K562 (cell line): ENCODE measurements at regions not wholly inside any gene's neighbourhood (a gene's known extent, or its start where the extent isn't known, plus 50 kb on each side); places are given as distances from the start of the nearest gene placed in this dataset.

Experiments used
- ATAC-seq: fragments of 200-7000 bp; cut with Tn5 transposase; 3 replicates; pipeline ENCODE4 v1.9.1; 2020; ENCODE audit warnings: moderate library complexity
- BruUV-seq: library from RNA; stranded (reverse); fragments of 400-500 nt; replicated peaks from 2 replicates; lab custom pipeline; 2021; lab: Mats Ljungman, UMichigan
- CTCF ChIA-PET: fragments of 300-600 bp; formaldehyde crosslinking; extraction: SDS; loops from one replicate; lab custom pipeline; 2021; ENCODE audit warnings: low intra/inter-chr PET ratio; lab: Yijun Ruan, JAX
- POLR2A ChIA-PET: fragments of 300-600, 350-650 bp; sonication (Branson Sonifier 250); formaldehyde crosslinking; extraction: SDS; loops from one replicate; lab custom pipeline; 2021; ENCODE audit warnings: antibody characterized with exemption, inconsistent platforms; lab: Yijun Ruan, JAX
- DNase-seq, 4 experiments: peaks; one replicate each; pipeline versions ENCODE4 v3.0.0 to v3.0.0-alpha.2; 2011 to 2018; ENCODE audit warnings: low spot score in 3 of 4, mixed read lengths in 3 of 4; ENCODE audit errors: extremely low read depth in 1 of 4
- FAIRE-seq: peaks from 2 replicates; lab custom pipeline; 2011; peaks lifted over from hg19 to GRCh38; lab: Jason Lieb, UNC
- H2AFZ ChIP-seq: 2 replicates; pipeline ENCODE4 v1.6.0; 2011; ENCODE audit warnings: low read depth, low read length, control low read depth, inconsistent platforms
- H3K27ac ChIP-seq: fragments of 200-600 bp; 3 replicates; pipeline ENCODE4 v1.8.0; 2011; ENCODE audit warnings: low read depth, mild to moderate bottlenecking, control low read depth, inconsistent platforms, low read length, moderate library complexity, mixed read lengths; ENCODE audit errors: extremely low read depth
- H3K27me3 ChIP-seq, 2 experiments: fragments of 300-600 bp in 1 of 2; 2 replicates in 1 of 2; 3 replicates in 1 of 2; pipeline versions ENCODE4 v1.6.0 to v1.8.0; 2011; ENCODE audit warnings: inconsistent platforms in 2 of 2, low read length in 2 of 2, mild to moderate bottlenecking in 1 of 2, mixed read lengths in 1 of 2, moderate library complexity in 1 of 2; ENCODE audit not compliant: control insufficient read depth in 2 of 2, insufficient read depth in 2 of 2
- H3K36me3 ChIP-seq: fragments of 300-600 bp; 3 replicates; pipeline ENCODE4 v1.8.0; 2011; ENCODE audit warnings: mild to moderate bottlenecking, low read length, inconsistent platforms; ENCODE audit not compliant: control insufficient read depth, insufficient read depth
- H3K4me1 ChIP-seq, 2 experiments: fragments of 200-600 bp in 1 of 2; replicated peaks in 1 of 2; 2 replicates in 1 of 2; 3 replicates in 1 of 2; pipeline versions ENCODE4 v1.5.1 to v1.8.0; 2011; ENCODE audit warnings: inconsistent platforms in 2 of 2, low read length in 2 of 2, mild to moderate bottlenecking in 1 of 2, mixed read lengths in 1 of 2, moderate library complexity in 1 of 2; ENCODE audit not compliant: control insufficient read depth in 2 of 2, insufficient read depth in 2 of 2
- H3K4me2 ChIP-seq: 2 replicates; pipeline ENCODE4 v1.6.1; 2011; ENCODE audit warnings: low read length, control low read depth, inconsistent platforms, mixed read lengths; ENCODE audit not compliant: insufficient read depth
- H3K4me3 ChIP-seq: fragments of 200-600 bp; sonication (generic), shearing (Covaris generic); 2 replicates; pipeline ENCODE4 v1.5.1; 2016; ENCODE audit warnings: control low read depth, inconsistent platforms
- H3K79me2 ChIP-seq: fragments of 200-600 bp; 3 replicates; pipeline ENCODE4 v1.8.0; 2011; ENCODE audit warnings: low read length, inconsistent platforms; ENCODE audit not compliant: control insufficient read depth, insufficient read depth
- H3K9ac ChIP-seq, 2 experiments: 2 replicates each; pipeline versions ENCODE4 v1.6.0 to v1.6.1; 2011; ENCODE audit warnings: low read depth in 2 of 2, low read length in 2 of 2, control low read depth in 1 of 2, inconsistent platforms in 1 of 2, mild to moderate bottlenecking in 1 of 2, mixed read lengths in 1 of 2; ENCODE audit not compliant: insufficient read depth in 1 of 2
- H3K9me1 ChIP-seq: one replicate; pipeline ENCODE4 v1.6.0; 2011; ENCODE audit warnings: inconsistent platforms, mild to moderate bottlenecking, low read length, moderate library complexity; ENCODE audit not compliant: control insufficient read depth, insufficient read depth
- H3K9me3 ChIP-seq: replicated peaks from 2 replicates; pipeline ENCODE4 v1.5.1; 2011; ENCODE audit warnings: low read depth, low read length, inconsistent platforms; ENCODE audit not compliant: control insufficient read depth, insufficient read depth
- H4K20me1 ChIP-seq: replicated peaks from 2 replicates; pipeline ENCODE4 v1.6.1; 2011; ENCODE audit warnings: low read length, inconsistent platforms, mixed read lengths; ENCODE audit not compliant: control insufficient read depth, insufficient read depth
- ATF1 ChIP-seq, 2 experiments: fragments of 450-650 bp in 1 of 2; IDR thresholded peaks; 2 replicates each; pipeline ENCODE4 v1.6.1; 2016; ENCODE audit warnings: missing compliant biosample characterization in 1 of 2, missing genetic modification characterization in 1 of 2
- COPS2 ChIP-seq: fragments of 450-650 bp; conservative IDR thresholded peaks from 2 replicates; pipeline ENCODE4 v1.6.1; 2016; ENCODE audit warnings: mild to moderate bottlenecking, moderate library complexity
- CSDE1 ChIP-seq, 2 experiments: fragments of 450-650 bp; IDR thresholded peaks; 2 replicates each; pipeline ENCODE4 v1.6.1; 2016; ENCODE audit warnings: mild to moderate bottlenecking in 1 of 2
- FOXJ2 ChIP-seq: fragments of 200-800 bp; sonication (Bioruptor generic); IDR thresholded peaks from 2 replicates; pipeline ENCODE4 v1.6.1; 2016; ENCODE audit warnings: missing genetic modification characterization, missing compliant biosample characterization
- GTF2E2 ChIP-seq: fragments of 200-800 bp; sonication (Bioruptor generic); IDR thresholded peaks from 2 replicates; pipeline ENCODE4 v1.6.1; 2016; ENCODE audit warnings: missing genetic modification characterization, missing compliant biosample characterization
- KAT7 ChIP-seq: sonication (generic); formaldehyde crosslinking; IDR thresholded peaks from 2 replicates; pipeline ENCODE4 v1.8.0; 2022; ENCODE audit warnings: missing genetic modification reagents, mild to moderate bottlenecking, borderline replicate concordance
- NFYB ChIP-seq: IDR thresholded peaks from 2 replicates; pipeline ENCODE4 v1.6.1; 2011; ENCODE audit warnings: mild to moderate bottlenecking, moderate library complexity; ENCODE audit not compliant: insufficient read length; ENCODE audit errors: extremely low read depth
- SMARCA5 ChIP-seq: fragments of 450-650 bp; IDR thresholded peaks from 2 replicates; pipeline ENCODE4 v1.6.1; 2016
- TRIM24 ChIP-seq, 2 experiments: fragments of 450-650 bp; IDR thresholded peaks; 2 replicates each; pipeline ENCODE4 v1.6.1; 2016
- ZNF316 ChIP-seq: fragments of 450-650 bp; IDR thresholded peaks from 2 replicates; pipeline ENCODE4 v1.6.1; 2016
- ZNF436 ChIP-seq: fragments of 250-450, 450-650 bp; sonication (Bioruptor Pico); formaldehyde crosslinking; IDR thresholded peaks from 2 replicates; pipeline ENCODE4 v1.7.0; 2020; ENCODE audit warnings: mild to moderate bottlenecking
- ZNF445 ChIP-seq: fragments of 250-450 bp; sonication (Bioruptor Pico); IDR thresholded peaks from 2 replicates; pipeline ENCODE4 v1.4.0; 2020; ENCODE audit warnings: low read depth, mild to moderate bottlenecking, moderate library complexity
- WGBS: fragments of 100-300 bp; shearing (Covaris generic); methylation state at CpG from one replicate; pipeline ENCODE4 v1.1.6; 2016; ENCODE audit warnings: low coverage, mixed read lengths; ENCODE audit not compliant: insufficient coverage; ENCODE audit errors: missing lambda C conversion rate; 5-methylcytosine and 5-hydroxymethylcytosine counted together
- in situ Hi-C: fragments of 300-500 bp; cut with MboI; formaldehyde crosslinking; loops from 4 replicates; pipeline ENCODE4 v1.15.0; 2018; ENCODE audit warnings: inconsistent platforms, mixed read lengths
- intact Hi-C: fragments of 100-400 bp; cut with micrococcal nuclease; formaldehyde crosslinking; loops from 2 replicates; pipeline ENCODE4 v1.14.2; 2022
- TF ChIP-seq, protein P1 (sequence below), 2 experiments: fragments of 450-650 bp in 1 of 2; IDR thresholded peaks; 2 replicates each; pipeline ENCODE4 v1.6.1; 2011 to 2017; ENCODE audit warnings: low read depth in 2 of 2, antibody characterized with exemption in 1 of 2, borderline replicate concordance in 1 of 2, low read length in 1 of 2, mild to moderate bottlenecking in 1 of 2, mixed read lengths in 1 of 2; ENCODE audit not compliant: control insufficient read depth in 1 of 2

- in situ Hi-C loops = no loop called here
- TF ChIP-seq FOXJ2 = no peak
- no peak for TF ChIP-seq KAT7
- no peak for TF ChIP-seq GTF2E2 (tag)
- no peak for TF ChIP-seq NFYB
- TF ChIP-seq ZNF316 = no peak
- no peak for TF ChIP-seq ZNF436
- TF ChIP-seq ZNF445 (CRISPR knock-in tag) = no peak
- TF ChIP-seq SMARCA5 = no peak
- TF ChIP-seq, protein P1, sequence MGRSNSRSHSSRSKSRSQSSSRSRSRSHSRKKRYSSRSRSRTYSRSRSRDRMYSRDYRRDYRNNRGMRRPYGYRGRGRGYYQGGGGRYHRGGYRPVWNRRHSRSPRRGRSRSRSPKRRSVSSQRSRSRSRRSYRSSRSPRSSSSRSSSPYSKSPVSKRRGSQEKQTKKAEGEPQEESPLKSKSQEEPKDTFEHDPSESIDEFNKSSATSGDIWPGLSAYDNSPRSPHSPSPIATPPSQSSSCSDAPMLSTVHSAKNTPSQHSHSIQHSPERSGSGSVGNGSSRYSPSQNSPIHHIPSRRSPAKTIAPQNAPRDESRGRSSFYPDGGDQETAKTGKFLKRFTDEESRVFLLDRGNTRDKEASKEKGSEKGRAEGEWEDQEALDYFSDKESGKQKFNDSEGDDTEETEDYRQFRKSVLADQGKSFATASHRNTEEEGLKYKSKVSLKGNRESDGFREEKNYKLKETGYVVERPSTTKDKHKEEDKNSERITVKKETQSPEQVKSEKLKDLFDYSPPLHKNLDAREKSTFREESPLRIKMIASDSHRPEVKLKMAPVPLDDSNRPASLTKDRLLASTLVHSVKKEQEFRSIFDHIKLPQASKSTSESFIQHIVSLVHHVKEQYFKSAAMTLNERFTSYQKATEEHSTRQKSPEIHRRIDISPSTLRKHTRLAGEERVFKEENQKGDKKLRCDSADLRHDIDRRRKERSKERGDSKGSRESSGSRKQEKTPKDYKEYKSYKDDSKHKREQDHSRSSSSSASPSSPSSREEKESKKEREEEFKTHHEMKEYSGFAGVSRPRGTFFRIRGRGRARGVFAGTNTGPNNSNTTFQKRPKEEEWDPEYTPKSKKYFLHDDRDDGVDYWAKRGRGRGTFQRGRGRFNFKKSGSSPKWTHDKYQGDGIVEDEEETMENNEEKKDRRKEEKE (IDR thresholded peaks at IDR 0.05; ENCODE audit: borderline replicate concordance in 1 of 2, control insufficient read depth in 1 of 2, low read depth in 2 of 2, low read length in 1 of 2) = no peak
- TF ChIP-seq TRIM24 (IDR thresholded peaks at IDR 0.05) = no peak
- no peak for TF ChIP-seq CSDE1 (IDR thresholded peaks at IDR 0.05)
- no peak for TF ChIP-seq ATF1 (CRISPR knock-in tag; IDR thresholded peaks at IDR 0.05)
- TF ChIP-seq ATF1 (tag; IDR thresholded peaks at IDR 0.05) = no peak
- TF ChIP-seq COPS2 = no peak
- no TSS peak for BruUV-seq
- ChIA-PET POLR2A (no interaction called here), CTCF (no interaction called here)
- no peak overlapping the region for H3K9ac ChIP-seq
- no peaks in the 10 kb centered on the region for H3K27me3 ChIP-seq
- H3K27ac ChIP-seq = no peak overlapping the region
- H3K4me2 ChIP-seq = no peak overlapping the region
- H3K36me3 ChIP-seq = no peaks in the 10 kb centered on the region
- no peaks in the 10 kb centered on the region for H4K20me1 ChIP-seq
- DNase-seq (no peak), ATAC-seq (no peak), FAIRE-seq (no peak)
- H3K9me3 ChIP-seq = no peaks in the 10 kb centered on the region
- no peak overlapping the region for H3K4me3 ChIP-seq
- H2AFZ ChIP-seq = no peak overlapping the region
- intact Hi-C loops = no loop called here
- H3K4me1 ChIP-seq = no peaks in the 10 kb centered on the region
- WGBS = 1% methylated on average over 4 of the region's 4 CpGs
- H3K9me1 ChIP-seq = no peaks in the 10 kb centered on the region
- no peaks in the 10 kb centered on the region for H3K79me2 ChIP-seq
Observed at GRCh38 chr5:44622331-44622730, 186.4 kb upstream of the MRPS30 start.
